KG1 (cell line): ENCODE measurements at regions not wholly inside any gene's neighbourhood (a gene's known extent, or its start where the extent isn't known, plus 50 kb on each side); places are given as distances from the start of the nearest gene placed in this dataset.

ENCODE experiments used
- DNase-seq: peaks from one replicate; lab custom pipeline; 2025; lab: John Stamatoyannopoulos, UW

DNA sequence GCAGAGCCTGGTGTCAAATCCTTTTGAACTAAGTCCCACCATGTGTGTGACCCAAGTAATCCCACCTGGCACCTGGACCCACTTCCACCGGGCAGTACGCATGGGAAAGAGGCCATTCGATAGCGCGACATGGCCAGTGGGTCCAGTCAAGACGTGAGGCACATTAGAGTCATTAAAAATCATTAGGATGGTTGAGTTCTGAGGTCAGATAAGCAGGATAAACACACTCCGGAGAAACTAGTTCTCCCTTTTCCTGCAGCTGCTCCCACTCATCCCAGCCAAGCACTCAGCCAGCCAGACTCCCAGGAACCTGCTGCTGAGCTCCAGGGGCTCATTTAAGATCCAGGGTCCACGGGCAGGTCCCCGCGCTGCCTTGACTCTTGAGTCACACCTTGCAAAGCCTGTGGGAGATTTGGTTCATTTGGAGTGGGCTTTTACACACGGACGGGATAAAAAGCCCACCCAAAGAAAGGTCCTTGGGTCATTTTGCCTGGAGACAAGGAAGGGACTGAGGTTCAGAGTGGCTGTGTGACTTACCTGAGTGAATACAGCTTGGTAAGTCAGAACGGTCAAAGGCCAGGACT, 313.9 kb downstream of the BCL11B start:
- no peak for DNase-seq

DNA sequence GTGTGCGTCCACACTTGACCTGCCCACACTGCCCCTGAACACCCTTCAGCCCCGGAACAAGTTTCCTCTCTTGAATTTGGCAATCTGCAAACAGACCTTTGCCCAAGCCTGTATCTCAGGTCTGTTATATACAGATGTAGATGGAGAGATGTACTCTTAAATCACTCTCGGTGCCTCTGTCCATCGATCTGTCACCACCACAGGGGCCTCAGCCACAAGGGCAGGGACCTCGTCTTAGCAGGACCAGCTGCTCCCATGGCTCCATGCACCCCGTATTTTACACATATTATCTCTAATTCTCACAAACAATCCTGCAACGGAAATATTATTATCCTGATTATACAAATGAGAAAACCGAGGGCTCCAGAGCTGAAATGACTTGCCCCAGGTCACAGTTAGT, 313.4 kb downstream of the BCL11B start:
- DNase-seq = no peak

DNA sequence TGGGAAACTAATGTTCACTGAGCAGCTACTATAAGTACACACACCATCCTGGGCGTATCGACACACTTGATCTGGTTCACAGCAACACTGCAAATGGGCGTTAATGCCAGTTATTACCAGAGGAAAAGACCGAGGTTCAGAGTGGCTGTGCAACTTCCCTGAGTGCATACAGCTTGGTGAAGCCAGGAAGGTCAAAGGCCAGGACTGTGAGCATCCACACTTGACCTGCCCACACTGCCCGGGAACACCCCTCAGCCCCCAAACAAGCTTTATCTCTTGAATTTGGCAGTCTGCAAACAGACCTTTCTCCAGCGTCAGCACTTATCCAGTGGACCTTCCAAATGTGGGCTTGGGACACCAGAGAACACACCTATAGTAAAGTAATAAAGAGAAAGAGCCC, 312.6 kb downstream of the BCL11B start:
- DNase-seq = no peak

DNA sequence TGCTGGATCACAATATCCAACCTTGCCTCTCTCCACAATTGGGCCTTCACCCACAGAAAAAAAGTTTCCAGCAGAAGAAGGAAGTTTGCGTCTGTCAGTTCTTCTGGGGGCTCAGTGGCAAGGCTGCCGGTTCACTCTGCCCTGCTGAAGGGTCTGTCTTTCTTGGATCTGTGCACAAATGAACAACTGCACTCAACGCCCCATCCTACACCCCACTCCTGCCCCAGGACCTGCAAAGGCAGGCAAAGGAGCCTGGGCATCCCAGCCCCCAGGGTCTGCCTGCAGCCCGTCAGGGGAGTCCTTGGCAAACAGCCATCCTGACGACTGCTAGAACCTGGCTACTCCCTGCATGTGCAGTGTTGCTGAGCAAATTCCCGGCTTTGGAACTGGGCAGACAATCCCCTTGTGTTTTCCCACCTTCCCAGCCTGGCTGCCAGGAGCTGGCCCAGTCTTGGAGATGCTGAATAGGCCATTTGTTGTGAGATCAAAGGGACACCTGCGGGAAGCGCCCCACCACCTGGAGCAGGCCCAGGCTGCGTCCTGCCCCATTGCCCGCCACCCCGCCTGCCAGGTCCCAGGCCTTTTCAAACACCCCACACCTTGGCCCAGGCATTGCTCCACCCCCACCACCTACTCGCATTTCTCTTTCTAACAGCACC, 311.9 kb downstream of the BCL11B start:
- no peak for DNase-seq

DNA sequence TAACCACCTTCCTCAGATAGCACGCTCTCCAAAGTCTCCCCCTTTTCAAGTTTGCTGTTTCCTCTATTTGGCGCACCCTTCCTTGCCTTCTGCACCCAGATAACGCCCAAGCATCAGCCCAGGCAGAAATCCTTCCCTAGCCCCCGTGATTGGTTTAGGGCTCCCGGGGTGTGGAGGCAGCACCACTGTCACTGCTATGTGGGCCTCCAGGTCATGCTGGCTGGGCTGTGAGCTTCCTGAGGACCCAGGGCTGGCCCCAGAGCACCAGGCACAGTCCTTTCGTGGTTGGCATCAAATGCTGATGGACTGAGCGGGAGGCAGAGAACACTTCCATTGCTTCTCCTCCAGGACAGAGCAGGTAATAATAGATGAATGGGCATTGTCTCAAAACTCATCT, 311.4 kb downstream of the BCL11B start:
- DNase-seq = no peak

DNA sequence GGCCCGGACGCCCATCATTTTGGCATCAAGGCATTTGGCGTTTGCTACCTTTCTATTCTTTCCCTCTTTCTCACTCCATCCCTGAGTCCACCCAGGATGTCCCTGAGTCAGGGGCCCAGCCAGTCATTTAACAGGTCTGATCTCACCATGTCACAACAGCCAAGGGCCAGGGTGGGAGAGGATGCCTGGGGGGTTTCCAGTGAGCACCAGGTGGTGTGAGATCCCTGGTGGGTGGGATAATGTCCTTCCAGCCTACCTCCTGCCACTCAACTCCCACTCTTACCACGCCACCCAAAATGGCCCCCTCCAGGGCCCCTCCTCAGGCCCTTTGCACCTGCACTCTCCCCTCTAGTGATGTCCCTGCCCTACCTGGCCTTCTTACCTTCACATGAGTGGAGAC, 310.8 kb downstream of the BCL11B start:
- DNase-seq = no peak

DNA sequence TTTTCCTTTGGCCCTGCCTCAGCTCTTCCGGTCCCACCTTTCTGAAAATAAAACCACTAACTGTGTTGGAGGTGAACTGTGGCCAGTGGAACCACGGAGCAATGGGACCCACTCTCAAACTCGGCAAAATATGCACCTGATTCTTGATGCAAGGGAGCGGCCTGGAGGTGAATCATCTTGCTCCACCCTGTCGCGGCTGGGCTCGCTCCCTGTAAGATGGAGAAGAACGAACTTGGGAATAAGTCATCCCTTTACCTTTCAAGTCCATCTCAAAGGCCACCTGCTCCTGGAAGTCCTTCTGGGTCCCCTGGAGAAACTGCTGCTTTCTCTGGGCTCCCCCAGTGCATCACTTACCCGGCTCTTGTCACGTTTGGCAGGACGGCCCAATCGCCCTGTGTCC, 309.9 kb downstream of the BCL11B start:
- DNase-seq = no peak

DNA sequence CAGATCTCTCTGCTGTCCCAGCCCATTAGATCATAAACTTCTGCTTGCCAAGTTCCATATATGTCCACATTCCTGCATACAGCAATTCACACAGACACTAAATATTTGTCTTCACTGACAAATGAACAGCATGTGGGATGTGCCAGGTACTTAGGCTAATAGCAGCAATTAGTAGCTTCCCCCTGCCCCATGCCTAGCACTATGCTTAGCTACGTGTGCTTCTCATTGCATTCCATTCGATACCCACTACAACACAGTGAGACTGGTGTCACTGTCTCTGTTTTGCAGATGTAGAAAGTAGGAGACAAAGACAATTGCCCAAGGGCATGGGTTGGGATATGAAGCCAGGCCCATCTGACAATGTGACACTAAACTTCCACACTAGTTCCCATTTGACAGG, 308.4 kb downstream of the BCL11B start:
- no peak for DNase-seq

DNA sequence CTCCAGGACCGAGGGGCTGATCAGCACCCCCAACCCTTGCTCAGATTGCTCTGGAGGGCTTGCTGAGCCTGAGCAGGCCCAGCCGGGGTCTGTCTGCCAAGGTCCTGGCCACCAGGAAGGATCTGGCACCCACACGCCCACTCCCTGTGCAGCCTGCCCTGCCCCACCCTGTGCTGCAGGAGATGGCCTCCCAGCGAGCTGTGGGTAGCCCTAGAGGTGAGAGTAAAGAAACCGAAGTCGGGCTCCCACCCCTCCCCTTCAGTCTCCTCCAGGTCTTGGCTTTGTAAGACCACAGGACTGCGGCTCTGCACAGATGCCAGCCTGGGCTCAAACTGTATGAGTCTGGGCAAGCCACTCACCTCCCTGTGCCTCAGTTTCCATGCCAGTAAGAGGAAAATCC, 307.8 kb downstream of the BCL11B start:
- DNase-seq = no peak

DNA sequence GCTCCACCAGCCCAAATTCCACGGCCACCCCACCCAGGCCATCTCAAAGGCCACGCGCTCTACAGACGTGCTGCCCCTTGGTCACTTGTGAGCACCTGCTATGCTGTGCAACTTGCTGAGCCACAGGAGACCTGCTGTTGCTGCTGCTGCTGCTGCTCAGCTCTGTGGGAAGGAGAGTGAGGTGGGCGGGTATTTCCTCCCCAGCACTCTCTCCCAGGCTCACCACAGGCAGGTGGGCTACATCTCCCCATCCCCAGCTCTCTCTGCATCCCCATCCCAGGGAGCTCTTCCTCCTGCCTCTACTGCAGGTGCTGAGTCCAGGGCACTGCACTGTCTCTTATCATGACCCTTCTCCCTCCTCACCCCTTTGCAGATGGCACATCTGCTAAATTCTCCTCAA, 306.9 kb downstream of the BCL11B start:
- no peak for DNase-seq

DNA sequence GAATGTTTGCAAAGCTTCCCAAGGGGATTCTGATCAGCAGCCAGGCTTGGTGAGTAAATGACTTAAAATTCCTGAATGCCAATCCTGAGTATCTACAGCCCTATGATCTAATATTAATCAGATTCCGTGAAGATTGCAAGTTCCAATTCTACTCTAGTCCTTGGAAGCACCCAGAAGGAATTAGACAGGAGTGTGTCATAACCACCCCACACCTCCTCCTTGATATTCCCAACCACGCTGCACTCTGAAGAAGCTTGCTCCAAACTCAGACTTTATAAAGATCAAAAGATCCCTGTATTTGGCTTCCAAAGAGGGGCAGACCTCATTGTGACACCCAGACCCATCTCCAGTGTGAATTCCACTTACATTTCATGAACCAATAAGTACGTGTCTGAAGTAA, 306.0 kb downstream of the BCL11B start:
- DNase-seq = no peak

DNA sequence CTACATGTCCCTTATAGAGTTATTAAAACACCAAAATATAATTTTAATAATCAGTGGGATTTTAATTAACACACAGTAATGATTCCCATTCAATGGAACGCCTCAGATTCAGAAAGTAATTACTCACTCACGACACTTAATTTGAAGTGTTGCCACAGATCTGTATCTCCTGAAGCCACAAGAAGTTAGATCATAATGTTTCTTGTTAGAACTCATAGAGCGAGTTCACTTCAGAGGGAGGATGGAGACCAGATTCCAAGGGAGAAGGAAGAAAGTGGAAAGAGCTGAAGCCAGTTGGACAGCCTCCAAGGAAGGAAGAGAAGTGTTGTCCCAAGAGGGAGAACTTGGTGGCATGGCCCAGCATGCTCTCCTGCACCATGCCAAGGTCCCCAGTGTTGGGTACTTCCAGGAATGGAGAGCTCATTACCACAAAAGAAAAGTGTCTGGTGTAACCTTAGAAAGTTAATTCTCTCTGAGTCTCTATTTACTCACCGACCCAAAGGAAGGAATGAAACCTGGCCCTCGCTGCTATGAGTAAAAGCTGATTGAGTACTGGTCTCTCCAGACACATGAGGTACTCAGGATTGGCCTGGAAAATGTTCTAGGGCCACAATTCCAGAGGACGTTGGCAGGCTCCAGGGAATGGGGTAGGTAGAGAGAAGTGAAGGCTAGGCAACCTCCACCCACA, 305.4 kb downstream of the BCL11B start:
- no peak for DNase-seq

DNA sequence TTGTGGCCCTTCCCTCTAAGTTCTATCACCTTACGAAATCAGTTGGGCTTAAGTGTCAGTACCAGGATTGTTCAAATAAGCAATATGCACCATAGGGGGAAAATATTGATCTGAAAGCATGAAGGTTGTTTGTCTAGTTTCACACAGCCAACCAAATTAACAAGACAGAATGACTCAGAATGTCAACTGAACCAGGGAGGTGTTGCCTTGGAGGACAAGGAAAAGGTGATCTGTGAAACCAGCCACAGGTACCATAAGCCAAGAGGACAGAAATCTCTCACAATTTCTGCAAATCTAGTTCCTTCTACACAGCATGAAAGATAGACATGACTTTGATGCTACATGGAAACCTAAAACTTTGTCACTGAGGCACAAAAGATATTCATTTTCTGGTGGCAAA, 297.9 kb downstream of the BCL11B start:
- no peak for DNase-seq

DNA sequence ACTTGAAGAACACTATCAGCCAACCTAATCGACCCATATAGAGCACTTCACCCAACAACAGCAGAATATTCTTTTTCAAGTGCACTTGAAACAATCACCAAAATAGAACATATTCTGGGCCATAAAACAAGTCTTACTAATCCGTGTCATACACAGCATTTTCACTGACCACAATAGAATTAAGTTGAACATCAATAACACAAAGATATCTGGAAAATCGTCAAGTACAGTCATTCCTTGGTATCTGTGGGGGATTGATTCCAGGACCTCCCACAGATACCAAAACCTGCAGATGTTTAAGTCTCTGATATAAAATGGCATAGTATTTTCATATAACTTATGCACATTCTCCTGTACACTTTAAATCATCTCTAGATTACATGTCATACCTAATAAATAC, 295.7 kb downstream of the BCL11B start:
- DNase-seq = no peak

DNA sequence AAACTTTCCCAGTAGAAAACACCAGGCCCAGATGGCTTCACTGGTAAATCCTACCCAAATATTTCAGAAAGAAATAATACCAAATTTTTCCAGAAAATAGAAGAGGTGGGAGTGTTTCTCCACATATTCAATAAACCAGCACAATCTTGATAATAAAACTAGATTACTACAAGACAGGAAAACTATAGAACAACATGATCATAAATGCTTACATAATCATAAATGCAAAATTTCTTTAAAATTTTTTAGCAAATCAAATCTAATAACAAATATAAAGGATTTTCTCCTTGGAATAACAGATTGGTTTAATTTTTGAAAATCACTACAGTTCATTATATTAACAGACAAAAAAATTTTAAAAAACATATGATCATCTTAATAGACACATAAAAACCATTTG, 294.5 kb downstream of the BCL11B start:
- DNase-seq = no peak

DNA sequence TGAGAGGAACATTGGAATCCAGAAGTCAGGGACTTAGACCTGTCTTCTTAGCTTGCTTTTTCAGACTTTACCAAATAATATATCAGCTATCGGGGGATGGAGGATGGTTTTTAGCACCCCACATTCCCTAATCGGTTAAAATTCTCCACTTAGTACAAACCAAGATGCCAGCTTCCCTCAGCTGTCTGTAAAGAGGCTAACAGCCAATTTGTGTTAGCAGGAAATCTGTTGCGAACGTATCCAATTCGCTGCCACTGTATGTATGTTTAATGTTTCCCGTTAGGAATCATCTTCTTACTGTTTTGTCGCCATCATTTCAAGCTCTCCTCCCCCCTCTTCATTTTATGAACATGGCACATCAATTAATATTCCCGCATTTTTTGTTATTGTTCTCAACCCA, 289.0 kb downstream of the BCL11B start:
- DNase-seq = no peak

DNA sequence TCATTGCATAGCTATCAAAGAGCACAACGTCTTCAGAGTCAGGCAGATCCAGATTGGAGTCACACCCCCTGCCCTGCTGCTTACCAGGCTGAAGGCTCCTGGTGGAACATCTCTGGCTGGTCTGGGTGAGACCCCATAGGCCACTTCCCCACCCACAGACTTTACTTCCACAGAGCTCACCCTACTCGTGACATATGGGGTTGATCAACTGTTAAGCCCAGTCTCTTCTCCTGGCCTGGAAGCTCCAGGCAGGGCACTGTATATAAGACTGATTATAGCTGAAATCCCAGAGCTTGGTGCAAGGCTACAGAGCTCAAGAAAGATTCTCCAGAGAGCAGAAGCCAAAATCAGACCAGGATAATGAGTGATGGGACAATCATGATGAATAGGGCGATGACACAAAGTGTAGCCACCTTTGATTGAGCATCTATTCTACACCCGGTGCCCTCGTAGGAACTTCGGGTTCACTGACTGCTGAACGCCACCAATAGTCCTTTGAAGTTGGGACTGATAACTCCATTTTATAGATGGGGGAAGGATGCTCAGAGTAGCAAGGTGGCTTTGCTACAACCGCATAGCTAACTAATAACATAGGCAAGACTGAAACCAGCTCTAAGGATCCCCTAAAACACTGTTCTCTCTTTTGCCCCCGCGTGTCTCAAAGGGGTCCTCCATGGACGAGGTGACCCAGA, 287.8 kb downstream of the BCL11B start:
- no peak for DNase-seq

DNA sequence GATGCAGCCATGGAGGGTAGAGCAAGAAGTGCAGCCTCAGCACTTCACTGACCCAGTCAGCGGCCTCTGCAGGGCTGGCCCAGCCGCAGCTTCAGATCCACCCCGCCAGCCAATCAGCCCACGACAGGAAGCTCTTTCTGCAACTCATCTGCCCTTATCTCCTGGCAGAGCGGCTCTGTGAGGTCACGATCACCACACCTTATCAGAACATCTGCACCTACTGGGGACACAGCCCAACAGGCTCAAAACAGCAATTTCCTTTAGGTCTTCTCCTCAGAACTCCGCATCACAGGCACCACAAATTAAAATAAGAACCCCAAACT, 287.3 kb downstream of the BCL11B start:
- DNase-seq = no peak

DNA sequence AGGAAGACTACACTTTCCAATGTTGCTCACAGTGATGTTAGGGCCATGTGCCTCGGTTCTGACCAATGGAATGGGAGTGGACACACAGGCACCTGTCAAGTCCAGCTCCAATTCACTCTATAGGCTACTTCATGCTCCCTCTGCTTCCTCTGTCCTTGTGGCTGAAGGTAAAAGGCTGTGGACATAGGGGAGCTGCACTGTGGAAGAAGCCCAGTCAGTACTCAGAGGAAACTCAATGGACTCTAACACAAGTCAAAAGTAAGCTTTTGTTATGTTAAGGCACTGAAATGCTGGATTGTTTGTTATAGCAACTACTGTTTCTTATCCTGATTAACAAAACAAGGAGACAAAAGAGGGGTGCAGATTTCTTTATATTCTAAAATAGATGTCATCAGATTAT, 278.2 kb downstream of the BCL11B start:
- no peak for DNase-seq

DNA sequence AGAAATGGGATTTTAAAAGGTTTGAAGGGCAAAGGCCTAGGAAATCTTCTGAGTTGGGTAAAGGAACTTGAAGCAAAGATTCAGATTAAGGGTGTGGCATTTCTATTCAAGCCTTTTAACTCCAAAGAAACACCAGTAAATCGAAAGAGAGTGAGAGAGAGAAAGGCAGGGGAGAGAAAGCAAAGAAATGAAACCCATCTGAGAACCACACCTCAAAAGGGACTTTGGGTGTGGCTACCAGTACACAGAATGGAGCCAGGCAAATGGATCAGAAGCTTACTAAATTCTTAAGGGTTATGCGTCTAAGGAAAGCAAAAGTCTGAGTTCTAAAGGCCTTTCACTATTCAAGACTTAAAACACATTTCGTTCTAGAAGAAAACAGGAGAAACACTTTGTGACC, 277.4 kb downstream of the BCL11B start:
- no peak for DNase-seq

DNA sequence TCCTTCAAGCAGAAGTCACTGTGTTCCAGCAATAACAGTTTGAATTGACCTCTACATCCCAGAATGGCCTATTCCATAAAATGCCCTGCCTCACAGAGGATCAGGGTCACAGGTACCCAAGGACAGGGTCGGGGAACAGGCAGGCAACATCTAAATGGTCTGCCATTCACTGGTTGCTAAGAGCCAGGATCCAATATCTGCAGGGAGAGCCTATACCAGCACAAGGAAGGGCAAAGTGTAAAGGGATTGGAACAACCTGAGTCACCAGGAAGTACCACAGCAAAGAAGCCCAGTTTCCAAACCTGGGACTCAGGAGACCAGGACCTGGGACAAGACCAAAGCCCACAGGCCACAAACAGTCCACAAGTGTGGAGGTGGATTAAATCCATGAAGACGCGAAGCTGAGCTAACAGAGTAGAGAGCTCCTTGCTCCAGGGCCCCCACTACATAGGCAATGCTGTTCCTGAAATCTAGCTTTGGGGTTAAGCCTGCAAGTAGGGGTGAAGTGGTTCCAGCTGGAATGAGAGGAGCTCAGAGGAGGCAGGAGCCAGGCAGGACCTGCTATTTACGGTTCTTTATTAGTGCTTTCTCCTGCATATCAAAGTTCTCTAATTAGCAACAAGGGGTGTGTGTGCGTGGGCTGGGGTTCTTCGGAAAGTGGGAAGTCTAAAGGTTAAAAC, 274.3 kb downstream of the BCL11B start:
- DNase-seq = no peak

DNA sequence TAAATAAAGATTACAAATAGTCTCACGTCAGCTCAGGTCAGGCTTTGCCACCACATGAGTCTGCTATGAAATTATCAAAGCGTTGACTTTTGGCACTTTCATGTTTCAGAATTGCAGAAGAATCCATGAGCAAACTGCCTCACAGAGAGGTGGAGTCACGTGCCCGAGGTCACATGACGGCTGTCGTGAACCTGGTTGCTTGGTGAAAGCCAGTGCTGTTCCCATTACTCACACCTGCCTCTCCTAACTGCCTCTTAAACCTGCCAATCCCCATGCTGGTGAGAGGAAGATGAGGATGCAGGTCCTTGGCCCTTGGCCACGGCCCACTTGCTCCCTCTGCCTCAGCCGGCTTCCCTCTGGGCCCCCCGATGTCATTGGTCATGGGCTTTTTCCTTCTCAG, 272.7 kb downstream of the BCL11B start:
- DNase-seq = no peak

DNA sequence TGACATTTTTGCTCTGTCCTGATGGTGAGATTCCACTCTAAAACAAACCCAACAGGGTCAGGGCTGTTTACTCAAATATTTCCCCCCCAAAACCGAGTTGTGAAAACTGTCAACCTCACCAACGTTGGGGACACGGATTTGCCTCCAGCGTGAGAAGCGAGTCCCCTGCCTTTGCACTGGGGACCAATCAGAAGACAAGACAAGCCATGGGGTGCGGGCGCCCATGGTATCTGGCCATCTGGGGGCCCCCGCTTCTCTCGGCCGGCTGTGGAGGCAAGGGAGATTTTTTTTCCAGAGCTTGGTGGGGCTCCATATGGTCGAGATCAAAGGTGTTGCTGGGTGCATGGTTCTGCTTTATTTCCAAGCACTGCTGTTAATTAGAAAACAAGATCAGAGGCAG, 272.1 kb downstream of the BCL11B start:
- no peak for DNase-seq
